B cell (primary cell): ENCODE measurements at regions not wholly inside any gene's neighbourhood (a gene's known extent, or its start where the extent isn't known, plus 50 kb on each side); places are given as distances from the start of the nearest gene placed in this dataset.

Experiments
- ATAC-seq: fragments of 200-7000 bp; cut with Tn5 transposase; one replicate; pipeline ENCODE4 v1.10.0; 2021; ENCODE audit warnings: low read depth, mild to moderate bottlenecking, moderate number of reproducible peaks, moderate library complexity
- CTCF ChIA-PET: fragments of 350-600 bp; sonication (Branson Sonifier 250); formaldehyde crosslinking; loops from one replicate; lab custom pipeline; 2021; ENCODE audit warnings: antibody characterized with exemption, inconsistent platforms; lab: Charles Lee
- POLR2A ChIA-PET: fragments of 350-600 bp; sonication (Branson Sonifier 250); formaldehyde crosslinking; loops from one replicate; lab custom pipeline; 2021; ENCODE audit warnings: antibody characterized with exemption; lab: Charles Lee
- DNase-seq: peaks from one replicate; pipeline ENCODE4 v3.0.0; 2013
- H2AFZ ChIP-seq: 2 replicates; pipeline ENCODE4 v1.6.1; 2012; ENCODE audit warnings: mild to moderate bottlenecking, low read depth, low read length; ENCODE audit not compliant: insufficient read depth, poor library complexity, severe bottlenecking
- H3K27ac ChIP-seq, 2 donors: 1 replicate in 1 of 2; 2 replicates in 1 of 2; pipeline ENCODE4 v1.5.1; 2012 to 2013; ENCODE audit warnings: low read length in 2 of 2, mild to moderate bottlenecking in 2 of 2, moderate library complexity in 1 of 2
- H3K27me3 ChIP-seq, 4 experiments: fragments of 200-600 bp in 1 of 4; sonication (generic) in 1 of 4; replicated peaks in 1 of 4; 1 replicate in 2 of 4; 2 replicates in 2 of 4; pipeline versions ENCODE4 v1.6.1 to v1.7.0; 2013 to 2016; ENCODE audit warnings: low read length in 3 of 4, mild to moderate bottlenecking in 2 of 4, mixed read lengths in 1 of 4, moderate library complexity in 1 of 4; ENCODE audit not compliant: insufficient read depth in 4 of 4, control insufficient read depth in 3 of 4; ENCODE audit errors: control extremely low read depth in 1 of 4
- H3K36me3 ChIP-seq, 2 experiments: replicated peaks in 1 of 2; 1 replicate in 1 of 2; 2 replicates in 1 of 2; pipeline versions ENCODE4 v1.6.1 to v1.7.1; 2013; ENCODE audit warnings: low read length in 1 of 2; ENCODE audit not compliant: insufficient read depth in 2 of 2, control insufficient read depth in 1 of 2; ENCODE audit errors: control extremely low read depth in 1 of 2, extremely low read depth in 1 of 2
- H3K4me1 ChIP-seq, 2 donors: fragments of 200-600 bp in 1 of 2; sonication (generic) in 1 of 2; 1 replicate in 1 of 2; 2 replicates in 1 of 2; pipeline versions ENCODE4 v1.5.1 to v1.6.1; 2013 to 2017; ENCODE audit warnings: low read length in 2 of 2; ENCODE audit not compliant: control insufficient read depth in 2 of 2, insufficient read depth in 2 of 2
- H3K4me2 ChIP-seq: replicated peaks from 2 replicates; pipeline ENCODE3; 2012; ENCODE audit warnings: mild to moderate bottlenecking, low read depth, low read length; ENCODE audit not compliant: poor library complexity, severe bottlenecking
- H3K4me3 ChIP-seq, 5 experiments: fragments of 200-600 bp in 1 of 5; sonication (generic) in 1 of 5; 1 replicate in 3 of 5; 2 replicates in 2 of 5; pipeline versions ENCODE4 v1.5.1 to v1.7.0; 2011 to 2016; ENCODE audit warnings: low read length in 4 of 5, mild to moderate bottlenecking in 4 of 5, low read depth in 2 of 5, control low read depth in 1 of 5, moderate library complexity in 1 of 5; ENCODE audit not compliant: insufficient read depth in 1 of 5; ENCODE audit errors: control extremely low read depth in 1 of 5, extremely low read depth in 1 of 5
- H3K79me2 ChIP-seq: fragments of 200-600 bp; sonication (generic); one replicate; pipeline ENCODE4 v1.6.0; 2016; ENCODE audit warnings: low read length; ENCODE audit not compliant: control insufficient read depth, insufficient read depth
- H3K9ac ChIP-seq: fragments of 200-600 bp; sonication (generic); 2 replicates; pipeline ENCODE4 v1.6.1; 2017; ENCODE audit warnings: mild to moderate bottlenecking, low read length, moderate library complexity
- H3K9me3 ChIP-seq, 3 donors: one replicate each; pipeline versions ENCODE4 v1.6.1 to v1.7.1; 2013; ENCODE audit warnings: low read length in 2 of 3; ENCODE audit not compliant: control insufficient read depth in 2 of 3, insufficient read depth in 1 of 3; ENCODE audit errors: control extremely low read depth in 1 of 3
- H4K20me1 ChIP-seq: 2 replicates; pipeline ENCODE4 v1.6.0; 2012; ENCODE audit warnings: mild to moderate bottlenecking, low read length; ENCODE audit not compliant: insufficient read depth, control insufficient read depth, poor library complexity, severe bottlenecking
- H3K27ac Mint-ChIP-seq: one replicate; pipeline ENCODE4 v1.8.0; 2021; ENCODE audit warnings: mixed read lengths
- H3K27me3 Mint-ChIP-seq: one replicate; pipeline ENCODE4 v1.8.0; 2021; ENCODE audit warnings: mixed read lengths
- H3K4me1 Mint-ChIP-seq: one replicate; pipeline ENCODE4 v1.8.0; 2021; ENCODE audit warnings: mixed read lengths
- H3K4me3 Mint-ChIP-seq: one replicate; pipeline ENCODE4 v1.8.0; 2021; ENCODE audit warnings: mixed read lengths
- H3K9me3 Mint-ChIP-seq: one replicate; pipeline ENCODE4 v1.8.0; 2022; ENCODE audit warnings: mixed read lengths; ENCODE audit not compliant: insufficient read depth
- EZH2 ChIP-seq: IDR thresholded peaks from 2 replicates; pipeline ENCODE4 v1.6.1; 2012; ENCODE audit warnings: borderline replicate concordance, low read depth, mild to moderate bottlenecking, moderate library complexity, low read length; ENCODE audit not compliant: insufficient read depth, poor library complexity, severe bottlenecking
- WGBS: methylation state at CpG from one replicate; pipeline ENCODE4 v1.1.5; 2013; ENCODE audit warnings: missing lambda C conversion rate; ENCODE audit not compliant: insufficient coverage; 5-methylcytosine and 5-hydroxymethylcytosine counted together
- intact Hi-C: fragments of 100-400 bp; cut with micrococcal nuclease; formaldehyde crosslinking; loops from one replicate; pipeline ENCODE4 v1.10.0; 2022
- TF ChIP-seq, protein P1 (sequence below): fragments of 200-600 bp; IDR thresholded peaks from one replicate; pipeline ENCODE4 v1.8.0; 2022; ENCODE audit warnings: antibody characterized with exemption, mild to moderate bottlenecking

DNA sequence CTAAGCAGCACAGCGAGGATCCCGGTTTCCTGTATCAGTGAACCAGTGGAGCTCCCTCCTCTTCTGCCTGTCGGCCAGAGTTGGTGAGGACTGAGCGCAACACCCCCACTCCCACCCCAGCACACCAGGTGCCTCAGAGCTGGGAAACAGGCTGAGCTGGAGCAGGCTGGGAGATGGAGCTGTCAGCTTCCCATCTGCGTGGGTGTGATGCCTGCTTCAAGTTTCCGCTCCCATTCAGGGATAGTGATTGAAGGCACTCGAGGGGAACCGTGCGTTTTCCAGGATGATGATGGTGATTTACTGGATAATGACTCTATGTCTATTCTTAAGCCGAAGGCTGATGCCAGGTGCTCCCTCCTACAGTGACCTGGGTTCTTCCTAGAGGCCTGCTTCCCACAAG lies 144.5 kb downstream of the TMEM132E start:
- ATAC-seq (no peak), DNase-seq (no peak)
- peaks cover 4% of the 10 kb centered on the region for H3K27me3 Mint-ChIP-seq
- H3K4me3 Mint-ChIP-seq, result no peak overlapping the region
- no peak overlapping the region for H3K27ac Mint-ChIP-seq
- Histone ChIP-seq H3K4me2 (no peak overlapping the region), H3K4me1 (no peaks in the 10 kb centered on the region), H2AFZ (no peak overlapping the region), H3K36me3 (no peaks in the 10 kb centered on the region), H4K20me1 (no peaks in the 10 kb centered on the region), H3K4me3 (no peak overlapping the region), H3K9ac (no peak overlapping the region), H3K79me2 (no peaks in the 10 kb centered on the region), H3K27ac (no peak overlapping the region), H3K27me3 (peaks cover 0 to 4% (median 0%) of the 10 kb centered on the region in 4 experiments), H3K9me3 (no peaks in the 10 kb centered on the region)
- intact Hi-C loops, result no loop called here
- 83% methylated on average over 10 of the region's 10 CpGs for WGBS
- ChIA-PET CTCF (no interaction called here), POLR2A (no interaction called here)
- TF ChIP-seq, protein P1, sequence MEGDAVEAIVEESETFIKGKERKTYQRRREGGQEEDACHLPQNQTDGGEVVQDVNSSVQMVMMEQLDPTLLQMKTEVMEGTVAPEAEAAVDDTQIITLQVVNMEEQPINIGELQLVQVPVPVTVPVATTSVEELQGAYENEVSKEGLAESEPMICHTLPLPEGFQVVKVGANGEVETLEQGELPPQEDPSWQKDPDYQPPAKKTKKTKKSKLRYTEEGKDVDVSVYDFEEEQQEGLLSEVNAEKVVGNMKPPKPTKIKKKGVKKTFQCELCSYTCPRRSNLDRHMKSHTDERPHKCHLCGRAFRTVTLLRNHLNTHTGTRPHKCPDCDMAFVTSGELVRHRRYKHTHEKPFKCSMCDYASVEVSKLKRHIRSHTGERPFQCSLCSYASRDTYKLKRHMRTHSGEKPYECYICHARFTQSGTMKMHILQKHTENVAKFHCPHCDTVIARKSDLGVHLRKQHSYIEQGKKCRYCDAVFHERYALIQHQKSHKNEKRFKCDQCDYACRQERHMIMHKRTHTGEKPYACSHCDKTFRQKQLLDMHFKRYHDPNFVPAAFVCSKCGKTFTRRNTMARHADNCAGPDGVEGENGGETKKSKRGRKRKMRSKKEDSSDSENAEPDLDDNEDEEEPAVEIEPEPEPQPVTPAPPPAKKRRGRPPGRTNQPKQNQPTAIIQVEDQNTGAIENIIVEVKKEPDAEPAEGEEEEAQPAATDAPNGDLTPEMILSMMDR, result no peak
- no peak for TF ChIP-seq EZH2
- no peaks in the 10 kb centered on the region for H3K4me1 Mint-ChIP-seq
- no peaks in the 10 kb centered on the region for H3K9me3 Mint-ChIP-seq

DNA sequence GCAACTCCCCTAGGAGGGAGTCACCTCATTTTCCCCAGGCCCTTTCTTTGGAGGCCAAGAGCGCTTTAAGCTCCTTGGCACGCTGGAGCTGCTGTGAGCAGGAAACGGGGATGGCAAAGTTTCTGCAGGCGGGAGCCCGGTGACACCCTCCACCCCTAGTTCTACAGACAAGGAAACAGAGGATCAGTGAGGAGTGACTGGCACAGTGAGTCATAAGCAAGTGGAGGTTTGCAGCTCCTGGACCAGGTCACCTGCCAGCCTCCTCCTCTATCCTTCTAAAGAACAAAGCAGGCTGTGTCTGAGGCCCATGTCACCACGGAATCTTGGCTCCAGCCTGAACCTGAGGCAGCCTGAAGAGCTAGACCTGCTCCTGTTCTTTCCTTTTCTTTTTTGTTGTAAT lies 141.9 kb downstream of the TMEM132E start:
- Histone ChIP-seq H3K9me3 (no peaks in the 10 kb centered on the region), H3K9ac (no peak overlapping the region), H2AFZ (no peak overlapping the region), H3K4me1 (no peaks in the 10 kb centered on the region), H3K27ac (no peak overlapping the region), H3K27me3 (peaks cover 0 to 4% (median 0%) of the 10 kb centered on the region in 4 experiments), H3K4me2 (no peak overlapping the region), H3K4me3 (no peak overlapping the region), H3K79me2 (no peaks in the 10 kb centered on the region), H3K36me3 (no peaks in the 10 kb centered on the region), H4K20me1 (no peaks in the 10 kb centered on the region)
- Mint-ChIP-seq H3K4me3 (no peak overlapping the region), H3K9me3 (no peaks in the 10 kb centered on the region), H3K27ac (no peak overlapping the region), H3K27me3 (peaks cover 4% of the 10 kb centered on the region), H3K4me1 (no peaks in the 10 kb centered on the region)
- intact Hi-C loops, result no loop called here
- no peak for DNase-seq
- 93% methylated on average over 3 of the region's 6 CpGs for WGBS
- ChIA-PET POLR2A (no interaction called here), CTCF (no interaction called here)
- TF ChIP-seq EZH2, result no peak
- TF ChIP-seq, protein P1, result no peak
- ATAC-seq, result no peak
